OCI-LY7 (cell line): ENCODE measurements at regions not wholly inside any gene's neighbourhood (a gene's known extent, or its start where the extent isn't known, plus 50 kb on each side); places are given as distances from the start of the nearest gene placed in this dataset.
"Not testable (repeated sequence)": the region's sequence is repeated elsewhere in the genome, so short reads cannot be mapped to it uniquely, and the experiment has no call there.

ENCODE experiments used
- BruUV-seq: library from RNA; stranded (reverse); fragments of 400-500 nt; replicated peaks from 2 replicates; lab custom pipeline; 2021; lab: Mats Ljungman, UMichigan
- CTCF ChIA-PET: fragments of 300-600 bp; sonication (Branson Sonifier 250); formaldehyde crosslinking; loops from one replicate; lab custom pipeline; 2022; ENCODE audit warnings: antibody characterized with exemption; ENCODE audit not compliant: unreplicated experiment; lab: Charles Lee
- POLR2A ChIA-PET: fragments of 300-600 bp; sonication (Branson Sonifier 250); formaldehyde crosslinking; loops from one replicate; lab custom pipeline; 2022; ENCODE audit warnings: antibody characterized with exemption; lab: Charles Lee
- DNase-seq: peaks from one replicate; pipeline ENCODE4 v3.0.0-alpha.2; 2015; ENCODE audit warnings: low spot score
- H2AFZ ChIP-seq: fragments of 200-600 bp; sonication (generic), shearing (Covaris generic); 2 replicates; pipeline ENCODE4 v1.6.1; 2014; ENCODE audit warnings: mild to moderate bottlenecking, antibody characterized with exemption, low read length, moderate library complexity
- H3K27ac ChIP-seq: fragments of 200-600 bp; sonication (generic); 2 replicates; pipeline ENCODE4 v1.5.1; 2014; ENCODE audit warnings: mixed run types, low read depth, mild to moderate bottlenecking, moderate library complexity, low read length, inconsistent platforms; ENCODE audit not compliant: poor library complexity, severe bottlenecking
- H3K36me3 ChIP-seq: fragments of 200-600 bp; sonication (generic); 2 replicates; pipeline ENCODE4 v1.6.1; 2014; ENCODE audit warnings: mild to moderate bottlenecking, antibody characterized with exemption, low read length, moderate library complexity, mixed read lengths; ENCODE audit not compliant: insufficient read depth
- H3K4me1 ChIP-seq: fragments of 200-600 bp; sonication (generic); 2 replicates; pipeline ENCODE4 v1.5.1; 2014; ENCODE audit warnings: mild to moderate bottlenecking, low read length; ENCODE audit not compliant: insufficient read depth, poor library complexity, severe bottlenecking
- H3K4me2 ChIP-seq: fragments of 200-600 bp; sonication (generic); 2 replicates; pipeline ENCODE4 v1.6.1; 2014; ENCODE audit warnings: mild to moderate bottlenecking, low read length
- H3K4me3 ChIP-seq: fragments of 200-600 bp; sonication (generic); 2 replicates; pipeline ENCODE4 v1.5.1; 2014; ENCODE audit warnings: mild to moderate bottlenecking, low read depth, low read length; ENCODE audit not compliant: poor library complexity, severe bottlenecking
- H3K79me2 ChIP-seq: fragments of 200-600 bp; sonication (generic); 2 replicates; pipeline ENCODE4 v1.6.1; 2016; ENCODE audit warnings: low read depth, mild to moderate bottlenecking, low read length, moderate library complexity, mixed read lengths; ENCODE audit not compliant: insufficient read depth
- H3K9me2 ChIP-seq: fragments of 200-600 bp; sonication (generic); 2 replicates; pipeline ENCODE4 v1.6.1; 2016; ENCODE audit warnings: mild to moderate bottlenecking, low read length, mixed read lengths; ENCODE audit not compliant: insufficient read depth
- H3K9me3 ChIP-seq: fragments of 200-600 bp; sonication (generic); 2 replicates; pipeline ENCODE4 v1.6.1; 2014; ENCODE audit warnings: mild to moderate bottlenecking, mixed run types, low read length, mixed read lengths
- H4K20me1 ChIP-seq: fragments of 200-600 bp; sonication (generic); 2 replicates; pipeline ENCODE4 v1.6.1; 2014; ENCODE audit warnings: mild to moderate bottlenecking, antibody characterized with exemption, low read length, moderate library complexity, mixed read lengths; ENCODE audit not compliant: insufficient read depth
- CTCF ChIP-seq: fragments of 200-600 bp; sonication (generic); conservative IDR thresholded peaks from 2 replicates; pipeline ENCODE4 v1.5.1; 2014; ENCODE audit warnings: mild to moderate bottlenecking, antibody characterized with exemption, low read length, moderate library complexity, mixed read lengths
- EZH2phosphoT487 ChIP-seq: fragments of 200-600 bp; sonication (generic); IDR thresholded peaks from 2 replicates; pipeline ENCODE4 v1.6.1; 2018; ENCODE audit warnings: low read depth, borderline replicate concordance, mild to moderate bottlenecking, mixed run types, antibody characterized with exemption, low read length, moderate library complexity, mixed read lengths
- intact Hi-C: fragments of 100-400 bp; cut with micrococcal nuclease; formaldehyde crosslinking; loops from one replicate; pipeline ENCODE4 v1.10.0; 2022; ENCODE audit not compliant: unreplicated experiment

GRCh38 chr1:199495432-199495831 lies 532.1 kb upstream of the NR5A2 start:
- no peak for TF ChIP-seq EZH2phosphoT487
- TF ChIP-seq CTCF = no peak
- H3K4me1 ChIP-seq = peaks cover 17% of the 10 kb centered on the region
- DNase-seq = no peak
- no peaks in the 10 kb centered on the region for H3K9me2 ChIP-seq
- POLR2A ChIA-PET = interaction anchor here (1.1 kb wide), 1 partner anchor 10 kb away, joined by 4 read pairs; no protein-coding TSS in a partner anchor
- H3K79me2 ChIP-seq = no peaks in the 10 kb centered on the region
- no peak overlapping the region for H2AFZ ChIP-seq
- no peak overlapping the region for H3K4me3 ChIP-seq
- no peaks in the 10 kb centered on the region for H4K20me1 ChIP-seq
- peaks cover 8% of the 10 kb centered on the region; the same call in 1 of the 2 replicates for H3K9me3 ChIP-seq
- no peak overlapping the region for H3K27ac ChIP-seq
- H3K4me2 ChIP-seq = no peak overlapping the region
- intact Hi-C loops = no loop called here
- no TSS peak for BruUV-seq
- H3K36me3 ChIP-seq = no peaks in the 10 kb centered on the region
- CTCF ChIA-PET = no interaction called here

- CTCF ChIA-PET, H3K9me2 ChIP-seq, H3K4me3 ChIP-seq, H3K36me3 ChIP-seq, H2AFZ ChIP-seq, H3K79me2 ChIP-seq, H4K20me1 ChIP-seq, H3K9me3 ChIP-seq, BruUV-seq, intact Hi-C loops: not testable (repeated sequence)
- H3K27ac ChIP-seq = peak overlapping the region; percentile 5
- H3K4me2 ChIP-seq = peak overlapping the region; percentile 33; the same call in 1 of the 2 replicates
- POLR2A ChIA-PET = interaction anchor here (0.7 kb wide), 1 partner anchor 529 kb away, joined by 3 read pairs; no protein-coding TSS in a partner anchor
- peak; percentile 62 for DNase-seq
- peaks cover 17% of the 10 kb centered on the region for H3K4me1 ChIP-seq
Observed at GRCh38 chr1:199498802-199499201, 528.7 kb upstream of the NR5A2 start.

GRCh38 chr1:199508072-199508471 lies 519.4 kb upstream of the NR5A2 start:
- intact Hi-C loops = no loop called here
- Histone ChIP-seq H3K36me3 (no peaks in the 10 kb centered on the region), H3K4me1 (peaks cover 6% of the 10 kb centered on the region), H3K79me2 (no peaks in the 10 kb centered on the region), H2AFZ (no peak overlapping the region), H3K9me3 (no peaks in the 10 kb centered on the region), H3K4me3 (no peak overlapping the region), H3K27ac (no peak overlapping the region), H4K20me1 (no peaks in the 10 kb centered on the region), H3K9me2 (no peaks in the 10 kb centered on the region), H3K4me2 (no peak overlapping the region)
- BruUV-seq = no TSS peak
- POLR2A ChIA-PET = interaction anchor here (0.6 to 0.7 kb wide), 3 partner anchors 50 to 1175 kb away, joined by 3 read pairs; no protein-coding TSS in a partner anchor
- TF ChIP-seq CTCF (no peak), EZH2phosphoT487 (no peak)
- CTCF ChIA-PET = no interaction called here
- no peak for DNase-seq
